ENCODE measurements at regions not wholly inside any gene's neighbourhood (a gene's known extent, or its start where the extent isn't known, plus 50 kb on each side); places are given as distances from the start of the nearest gene placed in this dataset.

DNA sequence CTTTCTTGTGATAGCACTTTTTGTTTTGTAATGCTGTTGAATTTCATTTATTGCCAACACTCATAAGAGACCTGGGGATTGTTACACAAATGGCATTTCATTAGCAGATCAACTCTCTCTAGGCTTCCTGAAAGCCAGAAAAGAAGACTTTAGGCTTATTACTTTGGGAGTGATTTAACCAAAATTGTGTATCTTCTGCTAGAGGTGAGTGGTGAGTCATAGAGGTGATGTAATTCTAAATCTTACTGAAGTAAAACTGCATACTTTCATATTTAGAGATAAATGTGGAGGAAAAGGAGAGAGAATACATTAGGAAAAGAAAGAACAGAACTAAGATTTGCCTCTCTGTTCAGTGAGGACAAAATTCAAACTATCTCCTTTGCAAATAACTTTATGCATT lies 304.7 kb upstream of the RGS17 start:
- no peaks in the 10 kb centered on the region for H3K27me3 ChIP-seq (ENCODE audit: control insufficient read depth in 2 of 2, insufficient read depth in 1 of 2, low read length in 1 of 2)
- no peaks in the 10 kb centered on the region for H3K4me1 ChIP-seq (ENCODE audit: control insufficient read depth in 2 of 2, insufficient read depth in 2 of 2, low read length in 2 of 2)
- H3K4me3 ChIP-seq (ENCODE audit: low read length in 2 of 2) = no peak overlapping the region
- DNase-seq (ENCODE audit: low read depth in 6 of 9, low spot score in 9 of 9) = no peak
- H3K27ac ChIP-seq (ENCODE audit: low read depth in 1 of 2, low read length in 1 of 2) = no peak overlapping the region
- H3K36me3 ChIP-seq (ENCODE audit: control insufficient read depth in 2 of 2, insufficient read depth in 2 of 2, low read length in 1 of 2) = no peaks in the 10 kb centered on the region
- no peaks in the 10 kb centered on the region for H3K9me3 ChIP-seq (ENCODE audit: control insufficient read depth in 2 of 2, insufficient read depth in 1 of 2, low read length in 1 of 2)

DNA sequence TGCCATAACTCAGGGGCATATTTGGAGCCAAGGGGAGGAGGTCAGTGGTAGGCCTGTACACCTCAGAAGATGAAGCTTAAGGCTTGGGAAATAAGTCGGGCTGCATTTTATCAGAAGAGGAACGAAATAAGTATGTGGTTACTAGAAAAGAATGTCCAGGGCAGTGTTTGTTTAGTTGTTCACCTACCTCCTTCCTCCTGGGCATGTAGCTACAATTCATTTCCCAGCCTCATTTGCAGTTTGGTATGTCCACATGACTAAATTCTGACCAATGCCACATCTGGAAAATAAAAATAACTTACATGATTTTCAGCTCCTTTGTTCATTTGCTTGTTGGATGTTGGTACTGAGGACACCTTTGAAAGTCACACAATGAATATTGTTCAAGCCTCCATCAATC lies 294.5 kb upstream of the RGS17 start:
- Histone ChIP-seq H3K27me3 (ENCODE audit: control insufficient read depth in 2 of 2, insufficient read depth in 1 of 2, low read length in 1 of 2) (no peaks in the 10 kb centered on the region), H3K9me3 (ENCODE audit: control insufficient read depth in 2 of 2, insufficient read depth in 1 of 2, low read length in 1 of 2) (no peaks in the 10 kb centered on the region), H3K4me3 (ENCODE audit: low read length in 2 of 2) (no peak overlapping the region), H3K36me3 (ENCODE audit: control insufficient read depth in 2 of 2, insufficient read depth in 2 of 2, low read length in 1 of 2) (no peaks in the 10 kb centered on the region), H3K27ac (ENCODE audit: low read depth in 1 of 2, low read length in 1 of 2) (no peak overlapping the region), H3K4me1 (ENCODE audit: control insufficient read depth in 2 of 2, insufficient read depth in 2 of 2, low read length in 2 of 2) (no peaks in the 10 kb centered on the region)
- WGBS = 72% methylated on average over 2 of the region's 2 CpGs
- no peak for DNase-seq (ENCODE audit: low read depth in 6 of 9, low spot score in 9 of 9)

DNA sequence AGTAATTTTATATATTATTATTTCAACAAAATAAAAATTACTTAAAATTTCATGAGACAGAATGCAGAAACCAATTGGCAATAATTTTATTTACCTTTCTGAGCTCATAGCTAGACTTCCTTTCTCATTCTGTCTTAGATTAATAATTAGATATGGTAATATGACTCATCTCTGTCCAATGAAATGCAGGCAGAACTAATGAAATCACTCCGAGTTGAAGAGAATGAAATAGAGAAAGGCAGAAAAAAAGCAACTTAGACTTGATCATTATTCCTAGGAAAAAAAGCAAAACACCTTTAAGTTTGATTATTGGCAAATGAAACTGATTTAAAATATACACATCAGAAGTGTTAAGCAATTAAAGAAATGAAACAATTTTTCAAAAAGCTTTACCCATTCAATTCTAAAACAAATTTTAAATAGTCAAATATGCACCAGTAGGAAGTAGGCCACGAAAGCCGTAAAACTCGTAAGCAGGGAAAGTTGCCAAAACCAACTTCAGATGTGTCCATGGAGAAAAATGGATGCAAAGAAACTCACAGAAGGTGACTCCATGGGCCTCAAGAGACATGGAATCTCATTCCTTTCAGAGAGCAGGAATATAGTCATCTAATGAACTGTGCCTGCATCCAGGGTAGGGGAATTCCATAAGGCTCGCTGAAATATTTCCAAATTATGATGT lies 293.8 kb upstream of the RGS17 start:
- WGBS = 75% methylated on average over 5 of the region's 5 CpGs
- Histone ChIP-seq H3K36me3 (ENCODE audit: control insufficient read depth in 2 of 2, insufficient read depth in 2 of 2, low read length in 1 of 2) (no peaks in the 10 kb centered on the region), H3K27ac (ENCODE audit: low read depth in 1 of 2, low read length in 1 of 2) (no peak overlapping the region), H3K4me3 (ENCODE audit: low read length in 2 of 2) (no peak overlapping the region), H3K9me3 (ENCODE audit: control insufficient read depth in 2 of 2, insufficient read depth in 1 of 2, low read length in 1 of 2) (no peaks in the 10 kb centered on the region), H3K27me3 (ENCODE audit: control insufficient read depth in 2 of 2, insufficient read depth in 1 of 2, low read length in 1 of 2) (no peaks in the 10 kb centered on the region), H3K4me1 (ENCODE audit: control insufficient read depth in 2 of 2, insufficient read depth in 2 of 2, low read length in 2 of 2) (no peaks in the 10 kb centered on the region)
- no peak for DNase-seq (ENCODE audit: low read depth in 6 of 9, low spot score in 9 of 9)

DNA sequence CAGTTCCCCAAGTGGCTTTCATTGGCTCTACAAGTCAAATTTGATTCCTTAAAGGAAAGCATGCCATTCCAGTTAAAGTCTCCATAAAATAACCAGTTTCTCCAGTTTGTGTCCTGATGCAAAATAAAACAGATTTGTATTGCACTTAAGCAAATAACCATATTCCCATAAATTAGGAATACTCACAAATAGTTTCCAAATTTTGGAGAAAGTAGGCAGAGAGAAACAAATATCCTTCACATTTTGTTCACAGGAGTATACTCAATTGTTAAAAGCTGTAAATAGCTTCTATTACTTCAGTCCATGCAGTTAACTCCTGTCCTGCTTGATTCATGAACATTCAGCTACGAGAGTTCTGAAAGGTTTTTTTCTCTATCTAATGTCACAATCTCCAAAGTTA lies 281.4 kb upstream of the RGS17 start:
- 47% methylated on average over 1 of the region's 1 CpG for WGBS
- no peak for DNase-seq (ENCODE audit: low read depth in 6 of 9, low spot score in 9 of 9)
- Histone ChIP-seq H3K27me3 (ENCODE audit: control insufficient read depth in 2 of 2, insufficient read depth in 1 of 2, low read length in 1 of 2) (no peaks in the 10 kb centered on the region), H3K9me3 (ENCODE audit: control insufficient read depth in 2 of 2, insufficient read depth in 1 of 2, low read length in 1 of 2) (no peaks in the 10 kb centered on the region), H3K4me1 (ENCODE audit: control insufficient read depth in 2 of 2, insufficient read depth in 2 of 2, low read length in 2 of 2) (no peaks in the 10 kb centered on the region), H3K36me3 (ENCODE audit: control insufficient read depth in 2 of 2, insufficient read depth in 2 of 2, low read length in 1 of 2) (no peaks in the 10 kb centered on the region), H3K27ac (ENCODE audit: low read depth in 1 of 2, low read length in 1 of 2) (no peak overlapping the region), H3K4me3 (ENCODE audit: low read length in 2 of 2) (no peak overlapping the region)

DNA sequence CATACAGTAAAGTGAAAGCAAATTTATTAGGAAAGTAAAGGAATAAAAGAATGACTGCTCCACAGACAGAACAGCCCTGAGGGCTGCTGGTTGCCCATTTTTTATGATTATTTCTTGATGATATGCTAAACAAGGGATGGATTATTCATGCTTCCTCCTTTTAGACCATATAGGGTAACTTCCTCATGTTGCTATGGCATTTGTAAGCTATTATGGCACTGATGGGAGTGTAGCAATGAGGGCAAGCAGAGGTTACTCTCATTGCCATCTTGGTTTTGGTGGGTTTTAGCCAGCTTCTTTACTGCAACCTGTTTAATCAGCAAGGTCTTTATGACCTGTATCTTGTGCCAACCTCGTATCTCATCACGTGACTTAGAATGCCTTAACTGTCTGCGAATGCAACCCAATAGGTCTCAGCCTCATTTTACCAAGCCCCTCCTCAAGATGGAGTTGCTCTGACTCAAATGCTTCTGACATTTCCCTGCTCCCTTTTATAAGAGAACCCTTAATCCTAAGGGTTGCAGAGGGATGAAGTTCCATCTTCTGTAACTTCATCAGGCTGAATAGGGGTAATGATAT lies 280.1 kb upstream of the RGS17 start:
- no peaks in the 10 kb centered on the region for H3K9me3 ChIP-seq (ENCODE audit: control insufficient read depth in 2 of 2, insufficient read depth in 1 of 2, low read length in 1 of 2)
- no peaks in the 10 kb centered on the region for H3K4me1 ChIP-seq (ENCODE audit: control insufficient read depth in 2 of 2, insufficient read depth in 2 of 2, low read length in 2 of 2)
- H3K36me3 ChIP-seq (ENCODE audit: control insufficient read depth in 2 of 2, insufficient read depth in 2 of 2, low read length in 1 of 2) = no peaks in the 10 kb centered on the region
- H3K4me3 ChIP-seq (ENCODE audit: low read length in 2 of 2) = no peak overlapping the region
- H3K27ac ChIP-seq (ENCODE audit: low read depth in 1 of 2, low read length in 1 of 2) = no peak overlapping the region
- WGBS = 94% methylated on average over 3 of the region's 3 CpGs
- H3K27me3 ChIP-seq (ENCODE audit: control insufficient read depth in 2 of 2, insufficient read depth in 1 of 2, low read length in 1 of 2) = no peaks in the 10 kb centered on the region
- no peak for DNase-seq (ENCODE audit: low read depth in 6 of 9, low spot score in 9 of 9)

DNA sequence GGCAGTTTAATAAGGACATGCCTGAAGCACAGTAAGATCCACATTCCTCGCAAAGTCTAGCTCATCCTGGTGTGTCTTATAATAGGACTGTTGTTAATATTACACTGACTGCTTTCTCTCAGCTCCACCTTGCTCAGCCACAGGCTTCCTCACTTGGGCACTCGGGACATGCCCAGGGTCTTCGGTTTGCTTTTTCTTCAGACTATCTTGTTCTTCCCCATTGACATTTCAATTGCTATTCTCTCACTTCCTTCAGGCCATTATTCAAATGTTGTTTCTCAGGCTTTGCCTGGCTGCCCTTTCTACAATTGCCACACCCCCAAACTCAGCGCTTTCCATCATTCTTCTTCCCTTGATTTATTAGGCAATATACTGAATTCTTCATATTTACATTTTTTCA lies 274.8 kb upstream of the RGS17 start:
- Histone ChIP-seq H3K27me3 (ENCODE audit: control insufficient read depth in 2 of 2, insufficient read depth in 1 of 2, low read length in 1 of 2) (no peaks in the 10 kb centered on the region), H3K9me3 (ENCODE audit: control insufficient read depth in 2 of 2, insufficient read depth in 1 of 2, low read length in 1 of 2) (no peaks in the 10 kb centered on the region), H3K27ac (ENCODE audit: low read depth in 1 of 2, low read length in 1 of 2) (no peak overlapping the region), H3K4me1 (ENCODE audit: control insufficient read depth in 2 of 2, insufficient read depth in 2 of 2, low read length in 2 of 2) (no peaks in the 10 kb centered on the region), H3K36me3 (ENCODE audit: control insufficient read depth in 2 of 2, insufficient read depth in 2 of 2, low read length in 1 of 2) (no peaks in the 10 kb centered on the region), H3K4me3 (ENCODE audit: low read length in 2 of 2) (no peak overlapping the region)
- 90% methylated on average over 4 of the region's 4 CpGs for WGBS
- no peak for DNase-seq (ENCODE audit: low read depth in 6 of 9, low spot score in 9 of 9)

DNA sequence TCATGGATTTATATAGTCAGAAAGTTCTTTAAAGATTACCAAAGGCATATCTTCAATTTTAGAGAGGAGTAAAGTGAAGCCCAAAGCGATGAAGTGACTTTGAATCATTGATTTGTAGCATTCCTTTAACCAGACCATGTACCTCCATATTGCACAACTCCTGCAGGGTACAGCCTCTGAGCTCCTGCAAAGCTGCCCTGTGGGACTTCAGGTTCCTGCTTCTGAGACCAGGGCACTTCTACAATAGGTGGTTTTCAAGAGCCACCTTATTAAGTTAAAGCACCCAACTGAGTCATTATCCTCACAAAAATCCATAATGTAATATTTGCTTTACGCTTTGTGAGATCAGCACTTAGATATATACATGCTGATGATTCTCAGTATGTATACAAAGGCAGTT lies 270.7 kb upstream of the RGS17 start:
- no peak for DNase-seq (ENCODE audit: low read depth in 6 of 9, low spot score in 9 of 9)
- Histone ChIP-seq H3K9me3 (ENCODE audit: control insufficient read depth in 2 of 2, insufficient read depth in 1 of 2, low read length in 1 of 2) (peaks cover 0 to 2% of the 10 kb centered on the region in 2 donors), H3K4me3 (ENCODE audit: low read length in 2 of 2) (no peak overlapping the region), H3K4me1 (ENCODE audit: control insufficient read depth in 2 of 2, insufficient read depth in 2 of 2, low read length in 2 of 2) (no peaks in the 10 kb centered on the region), H3K36me3 (ENCODE audit: control insufficient read depth in 2 of 2, insufficient read depth in 2 of 2, low read length in 1 of 2) (no peaks in the 10 kb centered on the region), H3K27ac (ENCODE audit: low read depth in 1 of 2, low read length in 1 of 2) (no peak overlapping the region), H3K27me3 (ENCODE audit: control insufficient read depth in 2 of 2, insufficient read depth in 1 of 2, low read length in 1 of 2) (no peaks in the 10 kb centered on the region)
- 92% methylated on average over 2 of the region's 2 CpGs for WGBS

DNA sequence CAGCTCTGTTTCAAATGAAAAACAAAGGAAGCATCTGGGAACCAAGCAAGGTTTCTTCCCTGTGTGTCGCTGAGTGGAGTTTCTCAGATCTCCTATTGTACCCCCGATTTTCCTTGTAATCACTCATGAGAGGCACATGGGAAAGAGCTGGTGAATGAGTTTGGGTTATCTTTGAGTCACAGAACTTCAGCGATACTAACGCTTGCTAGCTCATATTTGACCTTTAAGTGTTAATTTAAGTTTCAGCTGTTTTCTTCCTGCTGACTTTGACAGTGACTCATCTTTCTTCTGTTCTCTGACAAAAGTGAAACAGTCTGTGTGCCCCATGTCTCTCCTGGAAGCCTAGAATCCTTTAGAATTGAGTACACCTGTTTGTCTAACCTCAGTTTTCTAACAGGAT lies 261.1 kb upstream of the RGS17 start:
- Histone ChIP-seq H3K9me3 (ENCODE audit: control insufficient read depth in 2 of 2, insufficient read depth in 1 of 2, low read length in 1 of 2) (no peaks in the 10 kb centered on the region), H3K27me3 (ENCODE audit: control insufficient read depth in 2 of 2, insufficient read depth in 1 of 2, low read length in 1 of 2) (no peaks in the 10 kb centered on the region), H3K36me3 (ENCODE audit: control insufficient read depth in 2 of 2, insufficient read depth in 2 of 2, low read length in 1 of 2) (no peaks in the 10 kb centered on the region), H3K27ac (ENCODE audit: low read depth in 1 of 2, low read length in 1 of 2) (no peak overlapping the region), H3K4me3 (ENCODE audit: low read length in 2 of 2) (no peak overlapping the region), H3K4me1 (ENCODE audit: control insufficient read depth in 2 of 2, insufficient read depth in 2 of 2, low read length in 2 of 2) (no peaks in the 10 kb centered on the region)
- WGBS = 90% methylated on average over 4 of the region's 4 CpGs
- no peak for DNase-seq (ENCODE audit: low read depth in 6 of 9, low spot score in 9 of 9)

DNA sequence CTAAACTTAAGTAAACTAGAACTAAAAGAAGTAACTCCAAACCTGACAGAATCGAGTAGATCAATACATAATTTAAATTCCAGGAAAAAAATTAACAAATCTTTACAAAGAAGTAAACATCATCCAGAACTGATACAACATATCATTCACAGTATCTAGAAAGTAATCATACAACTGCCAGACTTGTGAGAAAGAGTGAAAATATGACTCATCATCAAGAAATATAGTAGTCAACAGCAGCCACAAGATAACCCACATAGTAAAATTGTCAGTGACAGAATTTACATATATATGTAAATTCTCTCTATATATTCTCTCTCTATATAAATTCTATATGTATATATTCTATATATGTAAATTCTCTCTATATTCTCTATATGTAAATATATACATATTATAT lies 242.8 kb upstream of the RGS17 start:
- H3K9me3 ChIP-seq (ENCODE audit: control insufficient read depth in 2 of 2, insufficient read depth in 1 of 2, low read length in 1 of 2) = peaks cover 0 to 7% of the 10 kb centered on the region in 2 donors
- no peak for DNase-seq (ENCODE audit: low read depth in 6 of 9, low spot score in 9 of 9)
- no peaks in the 10 kb centered on the region for H3K36me3 ChIP-seq (ENCODE audit: control insufficient read depth in 2 of 2, insufficient read depth in 2 of 2, low read length in 1 of 2)
- WGBS = 87% methylated on average over 1 of the region's 1 CpG
- no peak overlapping the region for H3K4me3 ChIP-seq (ENCODE audit: low read length in 2 of 2)
- no peaks in the 10 kb centered on the region for H3K4me1 ChIP-seq (ENCODE audit: control insufficient read depth in 2 of 2, insufficient read depth in 2 of 2, low read length in 2 of 2)
- H3K27ac ChIP-seq (ENCODE audit: low read depth in 1 of 2, low read length in 1 of 2) = no peak overlapping the region
- H3K27me3 ChIP-seq (ENCODE audit: control insufficient read depth in 2 of 2, insufficient read depth in 1 of 2, low read length in 1 of 2) = no peaks in the 10 kb centered on the region

Data from thymus (tissue), 11 donors.